H9 (cell line): ENCODE measurements at regions not wholly inside any gene's neighbourhood (a gene's known extent, or its start where the extent isn't known, plus 50 kb on each side); places are given as distances from the start of the nearest gene placed in this dataset.

Experiments
- DNase-seq: peaks from one replicate; pipeline ENCODE4 v3.0.0-alpha.2; 2017
- H2AFZ ChIP-seq: one replicate; pipeline ENCODE4 v1.6.1; 2013; ENCODE audit warnings: mild to moderate bottlenecking, low read length, control low read depth, moderate library complexity
- H2AK5ac ChIP-seq: 2 replicates; pipeline ENCODE4 v1.6.1; 2013; ENCODE audit warnings: low read length, control low read depth, mixed read lengths; ENCODE audit not compliant: insufficient read length
- H2BK120ac ChIP-seq: one replicate; pipeline ENCODE4 v1.6.1; 2013; ENCODE audit warnings: low read depth, mild to moderate bottlenecking, low read length, control low read depth, inconsistent platforms; ENCODE audit not compliant: poor library complexity, severe bottlenecking
- H2BK12ac ChIP-seq: 2 replicates; pipeline ENCODE4 v1.6.1; 2013; ENCODE audit warnings: low read length, control low read depth, mixed read lengths, low read depth; ENCODE audit not compliant: insufficient read length
- H2BK15ac ChIP-seq: 2 replicates; pipeline ENCODE4 v1.6.1; 2013; ENCODE audit warnings: low read depth, low read length, control low read depth
- H2BK20ac ChIP-seq: one replicate; pipeline ENCODE4 v1.6.1; 2013; ENCODE audit warnings: low read depth, mild to moderate bottlenecking, low read length, control low read depth, inconsistent platforms; ENCODE audit not compliant: poor library complexity, severe bottlenecking
- H2BK5ac ChIP-seq: 2 replicates; pipeline ENCODE4 v1.6.1; 2013; ENCODE audit warnings: low read length, control low read depth, mixed read lengths; ENCODE audit not compliant: insufficient read length
- H3K14ac ChIP-seq: 2 replicates; pipeline ENCODE4 v1.6.1; 2013; ENCODE audit warnings: low read length, control low read depth; ENCODE audit not compliant: insufficient read depth
- H3K18ac ChIP-seq: 2 replicates; pipeline ENCODE4 v1.6.1; 2013; ENCODE audit warnings: low read depth, mild to moderate bottlenecking, mixed read lengths, low read length, control low read depth; ENCODE audit not compliant: insufficient read length
- H3K23ac ChIP-seq: 2 replicates; pipeline ENCODE4 v1.6.1; 2013; ENCODE audit warnings: low read length, control low read depth, mixed read lengths, low read depth; ENCODE audit not compliant: insufficient read length
- H3K23me2 ChIP-seq: 2 replicates; pipeline ENCODE4 v1.6.1; 2013; ENCODE audit warnings: low read depth, mild to moderate bottlenecking, mixed read lengths, low read length, control low read depth; ENCODE audit not compliant: insufficient read length, poor library complexity, severe bottlenecking
- H3K27ac ChIP-seq: 2 replicates; pipeline ENCODE4 v1.5.1; 2013; ENCODE audit warnings: low read length, control low read depth, mixed read lengths, low read depth; ENCODE audit not compliant: insufficient read length
- H3K27me3 ChIP-seq: 2 replicates; pipeline ENCODE4 v1.6.1; 2013; ENCODE audit warnings: low read length, control low read depth, inconsistent platforms; ENCODE audit not compliant: insufficient read depth
- H3K4ac ChIP-seq: 2 replicates; pipeline ENCODE4 v1.6.1; 2013; ENCODE audit warnings: low read depth, mild to moderate bottlenecking, control low read depth, inconsistent platforms, low read length, moderate library complexity
- H3K4me1 ChIP-seq: 2 replicates; pipeline ENCODE4 v1.6.1; 2013; ENCODE audit warnings: low read length, control low read depth, inconsistent platforms; ENCODE audit not compliant: insufficient read depth
- H3K4me2 ChIP-seq: 2 replicates; pipeline ENCODE4 v1.6.1; 2013; ENCODE audit warnings: low read length, control low read depth, mixed read lengths; ENCODE audit not compliant: insufficient read length, insufficient read depth
- H3K56ac ChIP-seq: 2 replicates; pipeline ENCODE4 v1.6.1; 2013; ENCODE audit warnings: low read depth, mild to moderate bottlenecking, mixed read lengths, low read length, control low read depth; ENCODE audit not compliant: insufficient read length
- H3K79me1 ChIP-seq: 2 replicates; pipeline ENCODE4 v1.6.1; 2013; ENCODE audit warnings: low read depth, mild to moderate bottlenecking, moderate library complexity, low read length, control low read depth, inconsistent platforms; ENCODE audit not compliant: insufficient read depth, poor library complexity, severe bottlenecking
- H3K79me2 ChIP-seq: 2 replicates; pipeline ENCODE4 v1.6.1; 2013; ENCODE audit warnings: low read length, control low read depth, inconsistent platforms; ENCODE audit not compliant: insufficient read depth
- H3K9ac ChIP-seq: 2 replicates; pipeline ENCODE4 v1.6.1; 2013; ENCODE audit warnings: low read length, control low read depth, mixed read lengths; ENCODE audit not compliant: insufficient read length; ENCODE audit errors: extremely low read depth
- H3K9me3 ChIP-seq: one replicate; pipeline ENCODE4 v1.6.1; 2013; ENCODE audit warnings: low read depth, low read length, inconsistent platforms; ENCODE audit not compliant: control insufficient read depth
- H3T11ph ChIP-seq: one replicate; pipeline ENCODE4 v1.6.1; 2013; ENCODE audit warnings: mild to moderate bottlenecking, low read length, control low read depth, inconsistent platforms
- H4K20me1 ChIP-seq: one replicate; pipeline ENCODE4 v1.6.1; 2013; ENCODE audit not compliant: control insufficient read depth, insufficient read length, insufficient read depth
- H4K5ac ChIP-seq: 2 replicates; pipeline ENCODE4 v1.6.1; 2013; ENCODE audit warnings: low read depth, mild to moderate bottlenecking, mixed read lengths, low read length, control low read depth; ENCODE audit not compliant: insufficient read length
- H4K8ac ChIP-seq: replicated peaks from 2 replicates; pipeline ENCODE4 v1.6.1; 2013; ENCODE audit warnings: low read length, control low read depth, mixed read lengths, low read depth; ENCODE audit not compliant: insufficient read length
- H4K91ac ChIP-seq: 2 replicates; pipeline ENCODE4 v1.6.1; 2013; ENCODE audit warnings: low read depth, mild to moderate bottlenecking, moderate library complexity, mixed read lengths, low read length, control low read depth; ENCODE audit not compliant: insufficient read length
- H3K27ac Mint-ChIP-seq, 3 experiments: 2 replicates in 2 of 3; 3 replicates in 1 of 3; pipeline ENCODE4 v1.8.0; 2020 to 2021; ENCODE audit warnings: mixed read lengths in 3 of 3, mild to moderate bottlenecking in 1 of 3, moderate library complexity in 1 of 3
- H3K27me3 Mint-ChIP-seq: 2 replicates; pipeline ENCODE4 v1.8.0; 2021; ENCODE audit warnings: low read depth, mild to moderate bottlenecking, moderate library complexity, mixed read lengths
- H3K36me3 Mint-ChIP-seq, 3 experiments: 2 replicates in 2 of 3; 3 replicates in 1 of 3; pipeline ENCODE4 v1.8.0; 2020 to 2021; ENCODE audit warnings: low read depth in 3 of 3, mixed read lengths in 3 of 3; ENCODE audit not compliant: insufficient read depth in 1 of 3
- H3K4me1 Mint-ChIP-seq, 2 experiments: 2 replicates each; pipeline ENCODE4 v1.8.0; 2020; ENCODE audit warnings: mixed read lengths in 2 of 2
- H3K4me3 Mint-ChIP-seq, 2 experiments: 2 replicates in 1 of 2; 3 replicates in 1 of 2; pipeline ENCODE4 v1.8.0; 2020 to 2021; ENCODE audit warnings: mild to moderate bottlenecking in 2 of 2, mixed read lengths in 2 of 2, moderate library complexity in 1 of 2
- H3K9me3 Mint-ChIP-seq, 2 experiments: 2 replicates in 1 of 2; 3 replicates in 1 of 2; pipeline ENCODE4 v1.8.0; 2020; ENCODE audit warnings: mild to moderate bottlenecking in 2 of 2, mixed read lengths in 2 of 2, moderate library complexity in 1 of 2
- CTCF ChIP-seq: fragments of 200-600 bp; sonication (generic); conservative IDR thresholded peaks from 3 replicates; pipeline ENCODE4 v1.8.0; 2021; ENCODE audit warnings: antibody characterized with exemption, mild to moderate bottlenecking
- WGBS: extraction: QIAGEN DNeasy Blood & Tissue Kit; methylation state at CpG from one replicate; pipeline ENCODE4 v1.1.7; 2013; ENCODE audit warnings: missing lambda C conversion rate, low lambda C conversion rate, mixed read lengths; ENCODE audit not compliant: insufficient read length; ENCODE audit errors: extremely low coverage; 5-methylcytosine and 5-hydroxymethylcytosine counted together

GRCh38 chr5:120852222-120852860 is 388.2 kb downstream of the PRR16 start:
- TF ChIP-seq CTCF, result no peak
- peak overlapping the region; percentile 54 for H3K27ac ChIP-seq
- H3K18ac ChIP-seq, result no peak overlapping the region
- no peak overlapping the region for H2AK5ac ChIP-seq
- no peak overlapping the region for H2BK15ac ChIP-seq
- Mint-ChIP-seq H3K4me3 (no peak overlapping the region; a peak in 1 of 5 replicates), H3K27ac (peak overlapping the region; percentile 1 to 65 (median 16); a peak in 4 of 7 replicates), H3K9me3 (peaks cover 3 to 4% of the 10 kb centered on the region in 2 experiments; a peak in 2 of 5 replicates), H3K36me3 (peaks cover 0 to 11% (median 0%) of the 10 kb centered on the region in 3 experiments; a peak in 3 of 7 replicates), H3K4me1 (peaks cover 45 to 55% of the 10 kb centered on the region in 2 experiments), H3K27me3 (peaks cover 7% of the 10 kb centered on the region)
- H2BK12ac ChIP-seq, result peak overlapping the region; percentile 51
- no peaks in the 10 kb centered on the region for H3K9me3 ChIP-seq
- no peak overlapping the region for H3K9ac ChIP-seq
- H3T11ph ChIP-seq, result no peak overlapping the region
- H3K14ac ChIP-seq, result no peak overlapping the region
- peaks cover 16% of the 10 kb centered on the region; the same call in 1 of the 2 replicates for H3K4me1 ChIP-seq
- peak overlapping the region; percentile 41 for H3K4me2 ChIP-seq
- H3K79me1 ChIP-seq, result no peaks in the 10 kb centered on the region
- H2BK120ac ChIP-seq, result no peak overlapping the region
- H4K91ac ChIP-seq, result no peak overlapping the region
- no peak overlapping the region for H3K23ac ChIP-seq
- no peak overlapping the region for H2BK20ac ChIP-seq
- H2BK5ac ChIP-seq, result no peak overlapping the region
- peak; percentile 58 for DNase-seq
- no peak overlapping the region for H3K56ac ChIP-seq
- H3K27me3 ChIP-seq, result no peaks in the 10 kb centered on the region; the same call in 1 of the 2 replicates
- no peaks in the 10 kb centered on the region for H3K23me2 ChIP-seq
- no peak overlapping the region for H3K4ac ChIP-seq
- H4K20me1 ChIP-seq, result no peaks in the 10 kb centered on the region
- H4K5ac ChIP-seq, result no peak overlapping the region
- no peaks in the 10 kb centered on the region for H3K79me2 ChIP-seq
- H2AFZ ChIP-seq, result no peak overlapping the region
- H4K8ac ChIP-seq, result no peak overlapping the region
- WGBS, result no CpG with 5 or more reads among the region's 1 CpG
